Central memory CD8-positive, alpha-beta T cell (primary cell): ENCODE measurements at regions not wholly inside any gene's neighbourhood (a gene's known extent, or its start where the extent isn't known, plus 50 kb on each side); places are given as distances from the start of the nearest gene placed in this dataset.
"Not testable (repeated sequence)": the region's sequence is repeated elsewhere in the genome, so short reads cannot be mapped to it uniquely, and the experiment has no call there.

Experiments used
- ATAC-seq: fragments of 150-1000 bp; cut with Tn5 transposase; replicated peaks from 2 replicates; pipeline ENCODE4 v1.10.0; 2022; ENCODE audit warnings: mild to moderate bottlenecking, moderate FRiP score, moderate number of reproducible peaks; ENCODE audit not compliant: poor library complexity, severe bottlenecking; ENCODE audit errors: extremely low read depth
- DNase-seq, 2 donors: peaks; one replicate each; pipeline ENCODE4 v3.0.0; 2021; ENCODE audit warnings: low spot score in 2 of 2
- H3K27ac Mint-ChIP-seq: one replicate; pipeline ENCODE4 v1.8.0; 2022; ENCODE audit warnings: low read depth, mild to moderate bottlenecking, moderate library complexity, mixed read lengths
- H3K27me3 Mint-ChIP-seq: one replicate; pipeline ENCODE4 v1.8.0; 2022; ENCODE audit warnings: mixed read lengths
- H3K36me3 Mint-ChIP-seq: one replicate; pipeline ENCODE4 v1.8.0; 2022; ENCODE audit warnings: mild to moderate bottlenecking, moderate library complexity, mixed read lengths; ENCODE audit not compliant: insufficient read depth
- H3K4me1 Mint-ChIP-seq: one replicate; pipeline ENCODE4 v1.8.0; 2022; ENCODE audit warnings: mixed read lengths
- H3K4me3 Mint-ChIP-seq: one replicate; pipeline ENCODE4 v1.8.0; 2022; ENCODE audit warnings: mild to moderate bottlenecking, moderate library complexity, mixed read lengths
- H3K9me3 Mint-ChIP-seq: one replicate; pipeline ENCODE4 v1.8.0; 2022; ENCODE audit warnings: mixed read lengths

DNA sequence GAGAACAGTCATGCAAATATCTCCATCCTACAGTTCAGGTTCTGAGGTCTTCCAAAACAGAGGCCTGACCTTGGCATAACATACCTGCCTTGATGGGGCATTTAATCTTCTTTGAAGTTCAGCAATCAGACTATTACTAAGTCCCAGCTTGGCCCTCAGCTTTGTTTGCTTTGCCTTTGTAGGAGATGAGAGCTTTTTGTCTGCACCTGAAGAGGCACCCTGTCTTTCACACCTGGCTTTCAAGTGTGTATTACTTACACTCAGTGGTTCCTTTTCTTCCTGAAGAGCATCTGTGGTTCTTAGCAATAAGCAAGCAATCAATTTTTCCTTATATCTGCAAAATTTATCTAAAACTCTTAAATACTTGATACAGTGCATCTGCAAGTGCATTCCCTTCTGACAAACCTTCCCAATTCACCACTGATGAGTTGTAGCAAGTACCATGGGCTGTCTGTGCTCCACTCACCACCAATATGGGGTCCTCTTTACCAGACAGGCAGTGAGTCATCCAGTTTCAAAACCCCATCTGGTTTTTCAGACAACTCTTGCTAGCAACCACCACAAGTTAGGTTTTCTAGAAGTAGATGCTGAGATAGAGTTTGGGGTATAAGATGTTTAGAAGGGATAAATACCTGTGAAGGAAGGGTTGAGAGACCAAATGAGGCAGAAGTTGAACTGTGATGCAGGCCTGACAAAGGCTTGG, 100.2 kb downstream of the HINT1 start:
- Mint-ChIP-seq H3K27me3 (no peaks in the 10 kb centered on the region), H3K36me3 (peaks cover 7% of the 10 kb centered on the region), H3K27ac (peak overlapping the region; percentile 22), H3K9me3 (peaks cover 6% of the 10 kb centered on the region), H3K4me3 (peak overlapping the region; percentile 2), H3K4me1 (peaks cover 48% of the 10 kb centered on the region)
- DNase-seq (no peak), ATAC-seq (no peak)

DNA sequence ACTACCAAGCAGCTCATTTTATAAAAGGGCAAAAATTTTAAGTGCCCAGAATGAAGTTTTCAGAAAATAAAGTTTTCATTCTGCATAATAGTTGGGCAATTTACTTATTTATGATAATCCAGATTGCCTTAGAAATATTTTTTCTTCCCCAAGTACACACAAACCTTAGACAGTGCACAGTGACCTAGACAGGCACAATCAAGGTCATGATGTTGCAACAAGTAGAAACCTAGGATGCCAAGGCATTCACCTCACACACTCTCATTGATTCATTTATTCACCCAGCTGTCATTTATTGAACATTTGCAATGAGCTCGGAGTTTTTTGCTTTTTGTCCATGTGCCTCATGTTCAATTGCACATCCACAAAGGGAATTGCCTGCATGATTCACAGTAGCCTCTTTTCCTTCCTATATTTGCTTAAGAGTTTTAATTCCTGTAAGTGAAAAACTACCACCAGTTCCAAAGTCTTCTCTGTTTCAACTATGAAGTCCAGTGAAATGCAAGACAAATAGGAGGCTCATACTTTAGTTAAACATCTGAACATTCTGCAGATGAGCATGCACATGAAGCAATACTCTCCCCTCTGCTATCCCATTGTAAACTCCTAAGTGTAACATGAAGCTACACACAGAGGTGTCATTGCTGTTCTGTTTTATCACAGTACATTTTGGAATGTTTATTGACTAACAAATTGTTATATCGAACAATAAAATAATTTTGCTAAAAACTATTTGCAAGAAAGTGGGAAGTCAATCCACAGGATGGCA, 122.9 kb downstream of the HINT1 start:
- H3K27ac Mint-ChIP-seq: no peak overlapping the region
- DNase-seq (no peak), ATAC-seq (no peak)
- no peaks in the 10 kb centered on the region for H3K4me1 Mint-ChIP-seq
- no peaks in the 10 kb centered on the region for H3K27me3 Mint-ChIP-seq
- no peak overlapping the region for H3K4me3 Mint-ChIP-seq
- H3K36me3 Mint-ChIP-seq: no peaks in the 10 kb centered on the region
- no peaks in the 10 kb centered on the region for H3K9me3 Mint-ChIP-seq

DNA sequence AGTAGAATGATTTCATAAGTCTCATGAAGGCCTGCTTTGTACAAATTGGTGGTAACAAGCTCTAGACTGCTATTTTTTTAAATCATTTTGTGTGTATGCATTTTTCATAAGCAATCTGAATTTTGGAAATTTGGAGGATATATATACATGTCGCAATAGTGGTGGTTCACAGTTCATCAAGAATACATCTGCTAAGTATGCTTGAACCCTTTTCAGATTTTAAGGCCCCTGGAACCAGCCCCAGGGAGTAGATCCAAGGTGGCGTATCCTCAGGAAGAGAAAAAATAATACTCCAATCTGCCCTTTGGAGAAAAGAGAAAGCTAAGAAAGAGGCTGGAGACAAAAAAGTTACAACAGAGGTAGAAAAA, 141.6 kb downstream of the HINT1 start:
- no peak for DNase-seq
- ATAC-seq: no peak
- no peaks in the 10 kb centered on the region for H3K9me3 Mint-ChIP-seq
- H3K27me3 Mint-ChIP-seq: peaks cover 12% of the 10 kb centered on the region
- peak overlapping the region; percentile 9 for H3K27ac Mint-ChIP-seq
- H3K4me3 Mint-ChIP-seq: no peak overlapping the region
- H3K4me1 Mint-ChIP-seq: no peaks in the 10 kb centered on the region
- H3K36me3 Mint-ChIP-seq: no peaks in the 10 kb centered on the region

DNA sequence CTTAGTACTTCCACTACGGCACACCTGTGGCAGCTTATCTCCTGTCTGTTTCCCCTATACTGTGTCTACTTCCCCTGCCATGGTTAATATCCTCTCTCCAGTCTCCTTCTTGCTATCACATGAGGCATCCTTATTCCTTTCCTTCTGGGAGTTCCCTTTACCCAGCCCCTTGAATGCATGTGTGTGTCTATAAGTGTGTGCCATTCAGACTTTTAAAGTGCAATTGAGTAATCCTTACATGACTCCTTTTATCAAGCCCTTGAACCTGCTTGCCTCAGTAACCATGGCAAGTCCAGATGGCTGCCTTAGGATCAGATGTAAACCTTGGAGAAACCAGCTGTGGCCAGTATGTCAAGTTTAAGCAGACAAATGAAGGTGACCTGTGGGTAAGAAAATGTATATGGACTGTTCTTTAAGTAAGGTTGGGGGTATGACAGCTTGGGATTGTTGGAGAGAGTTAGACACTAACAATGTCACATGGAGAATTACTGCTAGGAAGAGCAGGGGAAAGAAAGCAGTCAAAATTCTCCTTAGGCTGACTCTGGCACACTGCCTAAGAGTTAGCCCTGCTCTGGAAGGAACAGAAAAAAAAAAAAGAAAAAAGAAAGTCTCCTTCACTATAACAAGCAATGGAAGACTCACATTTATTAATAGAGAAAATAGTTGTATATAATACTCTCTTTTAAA, 142.1 kb downstream of the HINT1 start:
- Mint-ChIP-seq H3K36me3 (no peaks in the 10 kb centered on the region), H3K27me3 (peaks cover 12% of the 10 kb centered on the region), H3K27ac (no peak overlapping the region), H3K4me1 (no peaks in the 10 kb centered on the region), H3K9me3 (no peaks in the 10 kb centered on the region), H3K4me3 (no peak overlapping the region)
- ATAC-seq: no peak
- DNase-seq: no peak

- no peaks in the 10 kb centered on the region for H3K36me3 Mint-ChIP-seq
- no peaks in the 10 kb centered on the region for H3K9me3 Mint-ChIP-seq
- DNase-seq: no peak
- peaks cover 12% of the 10 kb centered on the region for H3K27me3 Mint-ChIP-seq
- no peak for ATAC-seq
- H3K27ac Mint-ChIP-seq: no peak overlapping the region
- H3K4me3 Mint-ChIP-seq: no peak overlapping the region
- H3K4me1 Mint-ChIP-seq: peaks cover 5% of the 10 kb centered on the region
These were observed 143.4 kb downstream of the HINT1 start for GRCh38 chr5:131021646-131022045.

- peaks cover 12% of the 10 kb centered on the region for H3K27me3 Mint-ChIP-seq
- no peaks in the 10 kb centered on the region for H3K36me3 Mint-ChIP-seq
- ATAC-seq: no peak
These were observed 145.3 kb downstream of the HINT1 start for GRCh38 chr5:131019601-131020315.

GRCh38 chr5:131019111-131019510, 145.9 kb downstream of the HINT1 start:
- H3K4me3 Mint-ChIP-seq: no peak overlapping the region
- DNase-seq (no peak), ATAC-seq (no peak)
- H3K4me1 Mint-ChIP-seq: peaks cover 6% of the 10 kb centered on the region
- no peaks in the 10 kb centered on the region for H3K36me3 Mint-ChIP-seq
- H3K27ac Mint-ChIP-seq: no peak overlapping the region
- no peaks in the 10 kb centered on the region for H3K9me3 Mint-ChIP-seq
- H3K27me3 Mint-ChIP-seq: peaks cover 11% of the 10 kb centered on the region

More at GRCh38 chr5:131019601-131020315, 145.3 kb downstream of the HINT1 start:
- no peak overlapping the region for H3K27ac Mint-ChIP-seq
- no peak for DNase-seq
- no peak overlapping the region for H3K4me3 Mint-ChIP-seq
- H3K4me1 Mint-ChIP-seq: peaks cover 6% of the 10 kb centered on the region
- no peaks in the 10 kb centered on the region for H3K9me3 Mint-ChIP-seq

DNA sequence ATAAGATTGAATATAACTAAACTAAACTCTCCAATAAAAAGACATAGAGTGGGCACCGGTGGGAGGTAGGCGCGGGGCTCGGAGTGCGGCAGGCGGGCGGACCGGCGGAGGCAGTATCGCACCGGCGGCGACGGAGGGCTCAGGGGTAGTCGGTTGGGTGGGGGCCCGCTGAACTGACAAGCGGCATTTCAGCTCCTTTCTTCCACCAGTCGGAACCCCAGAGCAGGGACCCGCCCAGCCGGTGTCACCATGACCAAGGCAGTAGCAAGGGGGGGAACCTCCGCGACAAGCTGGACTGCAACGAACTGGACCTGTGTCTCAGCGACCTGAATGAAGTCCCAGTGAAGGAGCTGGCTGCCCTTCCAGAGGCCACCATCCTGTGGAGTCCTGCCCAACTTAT, 156.7 kb downstream of the HINT1 start:
- no peak for ATAC-seq
- no peaks in the 10 kb centered on the region for H3K4me1 Mint-ChIP-seq

GRCh38 chr5:131005963-131006684, 158.9 kb downstream of the HINT1 start:
- H3K4me3 Mint-ChIP-seq: no peak overlapping the region
- DNase-seq: no peak
- no peaks in the 10 kb centered on the region for H3K36me3 Mint-ChIP-seq
- H3K27me3 Mint-ChIP-seq: peaks cover 27% of the 10 kb centered on the region
- H3K4me1 Mint-ChIP-seq: no peaks in the 10 kb centered on the region
- ATAC-seq: no peak
- no peak overlapping the region for H3K27ac Mint-ChIP-seq
- H3K9me3 Mint-ChIP-seq: no peaks in the 10 kb centered on the region

More for the DNA sequence above, 156.7 kb downstream of the HINT1 start:
- Mint-ChIP-seq H3K9me3 (no peaks in the 10 kb centered on the region), H3K36me3 (no peaks in the 10 kb centered on the region), H3K4me3 (no peak overlapping the region), H3K27ac (no peak overlapping the region), H3K27me3 (peaks cover 27% of the 10 kb centered on the region)
- DNase-seq: no peak

- no peaks in the 10 kb centered on the region for H3K36me3 Mint-ChIP-seq
- peaks cover 16% of the 10 kb centered on the region for H3K27me3 Mint-ChIP-seq
- no peak overlapping the region for H3K4me3 Mint-ChIP-seq
- no peak overlapping the region for H3K27ac Mint-ChIP-seq
- no peaks in the 10 kb centered on the region for H3K9me3 Mint-ChIP-seq
- ATAC-seq (no peak), DNase-seq (no peak)
- no peaks in the 10 kb centered on the region for H3K4me1 Mint-ChIP-seq
These were observed 163.5 kb downstream of the HINT1 start for GRCh38 chr5:131001507-131001906.

GRCh38 chr5:131000289-131000688, 164.8 kb downstream of the HINT1 start:
- no peaks in the 10 kb centered on the region for H3K9me3 Mint-ChIP-seq

DNA sequence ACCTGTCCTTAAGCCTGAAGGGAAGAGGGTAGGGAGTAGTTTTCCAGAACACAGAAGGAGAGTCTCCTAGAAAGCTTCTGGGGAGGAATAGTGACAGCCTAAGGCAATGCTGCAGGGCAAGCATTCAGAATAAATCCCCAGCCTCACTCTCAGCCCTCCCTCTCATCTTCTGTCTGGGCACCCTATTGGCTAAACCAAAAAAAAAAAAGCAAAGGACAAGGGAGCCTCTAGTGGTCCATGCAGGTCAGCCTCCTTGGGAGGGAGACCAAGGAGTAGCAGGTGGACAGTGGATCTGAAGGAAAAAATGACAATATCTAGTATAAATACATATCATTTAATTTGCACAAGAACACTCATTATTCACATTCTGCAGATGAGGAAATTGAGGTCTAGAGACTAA, 168.3 kb downstream of the HINT1 start:
- H3K9me3 Mint-ChIP-seq, H3K4me1 Mint-ChIP-seq, DNase-seq, H3K27ac Mint-ChIP-seq, ATAC-seq, H3K4me3 Mint-ChIP-seq, H3K36me3 Mint-ChIP-seq: not testable (repeated sequence)
- H3K27me3 Mint-ChIP-seq: peaks cover 18% of the 10 kb centered on the region

More at GRCh38 chr5:131000289-131000688, 164.8 kb downstream of the HINT1 start:
- DNase-seq (no peak), ATAC-seq (no peak)
- Mint-ChIP-seq H3K4me3 (no peak overlapping the region), H3K27me3 (peaks cover 14% of the 10 kb centered on the region), H3K4me1 (no peaks in the 10 kb centered on the region), H3K27ac (no peak overlapping the region), H3K36me3 (no peaks in the 10 kb centered on the region)
